ENCODE measurements at regions not wholly inside any gene's neighbourhood (a gene's known extent, or its start where the extent isn't known, plus 50 kb on each side); places are given as distances from the start of the nearest gene placed in this dataset.

- peaks cover 3% of the 10 kb centered on the region; the same call in 1 of the 2 replicates for H3K27me3 Mint-ChIP-seq (ENCODE audit: insufficient read depth)
- peaks cover 22% of the 10 kb centered on the region for H3K4me1 Mint-ChIP-seq (ENCODE audit: low read depth)
- peak; percentile 12 for DNase-seq
- H3K9me3 Mint-ChIP-seq, result no peaks in the 10 kb centered on the region
- no peaks in the 10 kb centered on the region for H3K36me3 Mint-ChIP-seq (ENCODE audit: low read depth)
- H3K27ac Mint-ChIP-seq, result no peak overlapping the region
- TF ChIP-seq CTCF (IDR thresholded peaks at IDR 0.05), result no peak
- H3K4me3 Mint-ChIP-seq, result no peak overlapping the region
Observed at GRCh38 chr3:171953301-171954022, 85.9 kb upstream of the FNDC3B start.

- Mint-ChIP-seq H3K27ac (no peak overlapping the region), H3K36me3 (ENCODE audit: low read depth) (no peaks in the 10 kb centered on the region), H3K27me3 (ENCODE audit: insufficient read depth) (peaks cover 3% of the 10 kb centered on the region; the same call in 1 of the 2 replicates), H3K9me3 (no peaks in the 10 kb centered on the region), H3K4me1 (ENCODE audit: low read depth) (peaks cover 22% of the 10 kb centered on the region), H3K4me3 (no peak overlapping the region)
- no peak for DNase-seq
- no peak for TF ChIP-seq CTCF (IDR thresholded peaks at IDR 0.05)
Observed at GRCh38 chr3:171954690-171955383, 84.5 kb upstream of the FNDC3B start.

- Mint-ChIP-seq H3K27ac (no peak overlapping the region), H3K4me3 (no peak overlapping the region), H3K36me3 (ENCODE audit: low read depth) (no peaks in the 10 kb centered on the region), H3K27me3 (ENCODE audit: insufficient read depth) (peaks cover 3% of the 10 kb centered on the region; the same call in 1 of the 2 replicates), H3K9me3 (no peaks in the 10 kb centered on the region), H3K4me1 (ENCODE audit: low read depth) (peaks cover 20% of the 10 kb centered on the region)
- no peak for DNase-seq
- no peak for TF ChIP-seq CTCF (IDR thresholded peaks at IDR 0.05)
Observed at GRCh38 chr3:171955598-171955997, 83.8 kb upstream of the FNDC3B start.

DNA sequence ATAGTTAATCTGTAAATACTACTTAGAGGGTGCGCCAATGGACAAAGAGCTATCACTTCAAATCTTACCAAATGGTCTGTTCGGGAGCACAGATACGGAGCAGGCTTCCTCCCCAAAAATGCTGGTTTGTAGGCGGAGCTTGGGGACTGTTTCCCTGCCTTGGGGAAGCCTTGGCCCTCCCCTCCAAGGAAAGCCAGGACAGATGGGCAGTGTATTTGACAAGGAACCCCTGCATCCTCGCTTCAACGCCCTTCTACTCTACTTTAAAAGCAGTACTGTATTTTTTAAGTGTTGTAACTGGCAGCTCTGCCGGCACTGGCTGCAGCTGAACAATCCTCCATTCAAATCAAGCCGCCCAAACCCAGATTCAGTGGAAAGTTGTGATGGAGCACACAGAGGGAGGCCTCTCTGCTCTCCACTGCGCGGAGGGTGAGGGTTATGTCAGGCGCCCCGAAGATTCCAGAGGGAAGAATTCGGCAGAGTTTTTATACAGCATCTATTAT, 83.1 kb upstream of the FNDC3B start:
- Mint-ChIP-seq H3K27me3 (ENCODE audit: insufficient read depth) (peaks cover 2% of the 10 kb centered on the region; the same call in 1 of the 2 replicates), H3K4me3 (no peak overlapping the region), H3K36me3 (ENCODE audit: low read depth) (no peaks in the 10 kb centered on the region), H3K27ac (no peak overlapping the region), H3K9me3 (no peaks in the 10 kb centered on the region), H3K4me1 (ENCODE audit: low read depth) (peaks cover 22% of the 10 kb centered on the region)
- DNase-seq, result no peak
- TF ChIP-seq CTCF (IDR thresholded peaks at IDR 0.05), result no peak

DNA sequence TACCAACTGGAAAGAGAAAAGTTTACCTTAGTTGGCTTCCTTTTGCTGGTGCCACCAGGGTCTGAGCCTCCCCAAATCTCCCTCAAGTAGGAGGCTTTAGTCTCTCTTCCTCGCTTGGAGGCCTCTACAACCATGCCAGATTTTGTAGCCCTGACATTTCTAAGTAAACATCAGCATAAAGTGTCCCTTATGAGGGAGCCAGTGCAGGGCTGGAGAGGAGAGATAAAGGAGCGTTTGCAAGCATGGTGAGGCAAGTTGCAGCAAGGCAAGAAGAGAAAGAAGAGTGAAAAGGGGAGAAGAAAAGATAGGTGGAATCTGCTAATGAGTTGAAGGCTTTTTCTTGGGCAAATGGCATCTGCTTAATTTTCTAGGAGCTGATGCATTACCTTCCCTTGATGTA, 82.7 kb upstream of the FNDC3B start:
- no peak for TF ChIP-seq CTCF (IDR thresholded peaks at IDR 0.05)
- Mint-ChIP-seq H3K4me1 (ENCODE audit: low read depth) (peaks cover 22% of the 10 kb centered on the region), H3K36me3 (ENCODE audit: low read depth) (no peaks in the 10 kb centered on the region), H3K27me3 (ENCODE audit: insufficient read depth) (no peaks in the 10 kb centered on the region), H3K9me3 (no peaks in the 10 kb centered on the region), H3K27ac (no peak overlapping the region), H3K4me3 (no peak overlapping the region)
- DNase-seq, result no peak
